AG09319 (cell line): ENCODE measurements at regions not wholly inside any gene's neighbourhood (a gene's known extent, or its start where the extent isn't known, plus 50 kb on each side); places are given as distances from the start of the nearest gene placed in this dataset.

Experiments
- DNase-seq: peaks from one replicate; pipeline ENCODE4 v3.0.0-alpha.2; 2010; ENCODE audit warnings: low read depth; ENCODE audit errors: extremely low read depth
- TF ChIP-seq, protein P1 (sequence below): IDR thresholded peaks from 2 replicates; pipeline ENCODE4 v1.5.1; 2011; ENCODE audit warnings: low read depth, mild to moderate bottlenecking, inconsistent platforms, low read length, moderate library complexity

GRCh38 chr12:59874781-59875180 is 279.0 kb downstream of the SLC16A7 start:
- TF ChIP-seq, protein P1, sequence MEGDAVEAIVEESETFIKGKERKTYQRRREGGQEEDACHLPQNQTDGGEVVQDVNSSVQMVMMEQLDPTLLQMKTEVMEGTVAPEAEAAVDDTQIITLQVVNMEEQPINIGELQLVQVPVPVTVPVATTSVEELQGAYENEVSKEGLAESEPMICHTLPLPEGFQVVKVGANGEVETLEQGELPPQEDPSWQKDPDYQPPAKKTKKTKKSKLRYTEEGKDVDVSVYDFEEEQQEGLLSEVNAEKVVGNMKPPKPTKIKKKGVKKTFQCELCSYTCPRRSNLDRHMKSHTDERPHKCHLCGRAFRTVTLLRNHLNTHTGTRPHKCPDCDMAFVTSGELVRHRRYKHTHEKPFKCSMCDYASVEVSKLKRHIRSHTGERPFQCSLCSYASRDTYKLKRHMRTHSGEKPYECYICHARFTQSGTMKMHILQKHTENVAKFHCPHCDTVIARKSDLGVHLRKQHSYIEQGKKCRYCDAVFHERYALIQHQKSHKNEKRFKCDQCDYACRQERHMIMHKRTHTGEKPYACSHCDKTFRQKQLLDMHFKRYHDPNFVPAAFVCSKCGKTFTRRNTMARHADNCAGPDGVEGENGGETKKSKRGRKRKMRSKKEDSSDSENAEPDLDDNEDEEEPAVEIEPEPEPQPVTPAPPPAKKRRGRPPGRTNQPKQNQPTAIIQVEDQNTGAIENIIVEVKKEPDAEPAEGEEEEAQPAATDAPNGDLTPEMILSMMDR, result no peak
- DNase-seq, result no peak

- no peak for DNase-seq
- TF ChIP-seq, protein P1, result no peak
Measured at GRCh38 chr12:59886131-59886733, 290.4 kb downstream of the SLC16A7 start.

GRCh38 chr12:59887178-59887577 is 291.3 kb downstream of the SLC16A7 start:
- TF ChIP-seq, protein P1, result no peak
- no peak for DNase-seq

- DNase-seq, result no peak
- TF ChIP-seq, protein P1, result no peak
Measured at GRCh38 chr12:59890896-59891579, 295.2 kb downstream of the SLC16A7 start.

DNA sequence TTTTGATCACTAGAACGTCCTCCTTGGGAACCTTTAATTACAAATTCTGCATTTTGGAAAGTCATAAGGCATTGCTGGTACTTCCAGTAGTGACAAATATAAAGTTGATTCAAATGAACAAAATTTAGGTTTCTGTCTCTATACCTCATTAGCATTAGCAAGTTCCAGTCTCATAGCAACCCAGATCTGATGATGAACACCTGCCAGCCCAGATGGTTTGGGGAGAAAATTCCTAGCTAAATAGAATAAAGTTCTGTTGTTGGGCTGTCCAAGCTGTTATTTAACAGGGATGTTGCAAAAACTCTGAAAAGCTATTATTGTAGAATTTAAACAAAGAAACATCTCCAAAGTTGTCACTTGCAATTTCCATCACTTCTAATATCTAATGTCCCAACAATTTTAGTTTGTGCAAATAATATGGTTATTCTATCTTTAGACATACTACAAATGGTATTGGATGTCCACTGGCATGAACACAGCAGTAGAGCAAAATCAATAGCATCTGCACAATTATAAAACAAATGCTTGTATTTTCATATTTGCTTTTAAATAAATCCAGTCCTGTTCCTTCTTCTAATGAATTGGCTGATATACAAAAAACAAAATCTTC is 299.4 kb downstream of the SLC16A7 start:
- TF ChIP-seq, protein P1, result no peak
- peak; percentile 69 for DNase-seq

- TF ChIP-seq, protein P1, result no peak
- DNase-seq, result peak; percentile 84
Measured at GRCh38 chr12:59904874-59905521, 309.2 kb downstream of the SLC16A7 start.

DNA sequence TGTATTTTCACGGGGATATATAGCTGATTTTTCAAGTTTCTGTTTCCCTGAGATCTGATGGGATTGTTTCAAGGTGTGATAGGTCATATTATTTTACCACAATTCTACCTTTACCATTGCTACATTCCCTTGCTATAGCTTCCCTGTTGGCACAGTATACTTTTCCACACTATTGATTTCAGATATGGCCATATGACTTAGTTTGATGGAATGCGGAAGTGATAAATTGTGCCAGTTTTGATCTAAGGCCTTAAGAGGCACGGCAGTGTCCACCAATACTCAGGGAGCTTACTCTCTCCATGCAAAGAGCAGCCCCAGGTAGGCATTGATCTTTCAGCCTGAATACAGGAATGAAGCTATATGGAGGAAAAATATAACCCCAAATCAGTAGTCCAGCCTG is 315.7 kb downstream of the SLC16A7 start:
- TF ChIP-seq, protein P1, result no peak
- no peak for DNase-seq
